NCI-H82 (cell line): ENCODE measurements at regions not wholly inside any gene's neighbourhood (a gene's known extent, or its start where the extent isn't known, plus 50 kb on each side); places are given as distances from the start of the nearest gene placed in this dataset.
A peak's percentile ranks its signal among the peaks of the same experiment; 100 is the strongest.

Experiments used
- DNase-seq: peaks from one replicate; lab custom pipeline; 2025; lab: John Stamatoyannopoulos, UW

DNA sequence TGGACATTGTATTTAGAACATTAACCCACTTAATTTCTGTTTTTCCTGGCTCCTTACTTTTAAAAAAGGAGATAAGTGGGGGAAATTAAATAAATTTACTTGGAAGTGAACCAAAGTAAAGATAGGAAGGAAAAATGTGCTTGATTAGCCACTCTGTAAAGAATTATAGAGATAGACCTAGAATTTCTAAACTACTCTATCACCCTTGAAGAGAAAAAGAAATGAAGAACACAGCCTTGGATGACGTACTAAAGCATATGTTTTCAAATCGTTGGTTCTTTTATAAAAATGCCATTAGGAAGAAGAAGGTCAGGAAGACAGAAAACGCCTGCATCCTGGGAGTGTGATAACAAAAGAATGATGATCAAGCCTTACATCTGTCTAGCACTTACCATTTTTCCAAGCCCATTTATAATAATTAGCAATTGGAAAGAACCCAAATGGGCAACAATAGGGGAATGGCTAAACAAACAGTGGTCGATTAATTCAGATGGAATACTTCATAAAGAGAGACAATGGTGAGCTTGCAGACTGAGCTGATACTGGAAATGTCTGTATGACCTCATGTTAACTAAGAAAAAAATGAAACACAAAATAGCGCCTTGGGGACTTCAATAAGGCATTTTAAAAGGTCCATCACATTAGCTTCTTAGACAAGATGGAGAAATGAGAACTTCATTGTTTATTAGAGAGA, 81.0 kb upstream of the LRRC55 start:
- no peak for DNase-seq

DNA sequence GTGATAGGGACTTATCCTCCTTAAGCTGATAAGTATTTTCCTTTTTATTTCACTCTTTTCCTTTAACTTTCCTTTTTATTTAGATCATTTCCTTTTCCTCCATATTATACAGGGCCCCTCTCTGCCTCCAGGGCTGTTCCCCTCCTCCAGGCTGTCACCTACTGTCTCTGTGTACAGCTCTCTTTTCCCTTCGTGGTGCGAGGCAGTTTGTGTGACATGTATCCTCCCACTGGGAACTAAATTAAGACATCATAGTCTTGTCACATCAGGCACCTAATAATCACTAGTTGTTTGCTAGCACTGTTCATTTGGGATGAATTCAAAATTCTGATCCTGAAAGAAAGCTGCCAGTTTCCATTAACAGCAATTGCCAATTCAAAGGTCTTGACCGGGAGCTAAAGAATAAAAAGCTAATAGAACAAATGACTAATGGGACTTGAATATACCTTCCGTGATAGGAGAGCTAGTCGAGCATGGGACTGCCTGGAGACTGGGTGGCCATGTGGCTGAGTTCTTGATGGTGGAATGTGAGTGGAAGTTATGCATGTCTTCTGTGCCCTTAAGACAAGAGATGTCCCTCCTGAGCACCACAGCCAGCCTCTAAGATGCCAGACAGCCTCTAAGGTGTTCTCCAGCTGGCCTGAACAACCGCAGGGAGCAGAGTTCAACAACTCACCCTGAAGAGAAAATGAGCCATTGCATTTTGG, 77.7 kb upstream of the LRRC55 start:
- no peak for DNase-seq

DNA sequence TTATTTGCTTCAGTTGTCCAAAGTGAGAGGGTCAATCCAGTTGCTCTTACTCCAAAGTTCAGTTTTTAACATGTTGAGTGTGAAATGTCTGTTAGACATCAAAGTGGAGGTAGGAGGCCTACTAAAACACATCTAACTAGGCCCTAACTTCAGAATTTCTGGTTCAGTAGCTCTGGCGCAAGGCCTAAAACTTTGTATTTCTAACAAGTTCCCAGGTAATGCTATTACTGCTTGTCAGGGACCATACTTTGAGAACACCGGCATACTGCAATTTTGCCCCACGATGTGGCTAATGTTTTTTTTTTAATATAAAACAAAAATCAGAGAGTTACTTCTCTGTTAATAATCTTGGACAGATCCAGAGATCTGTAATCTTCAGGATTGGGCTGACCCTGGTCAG, 72.4 kb upstream of the LRRC55 start:
- no peak for DNase-seq

DNA sequence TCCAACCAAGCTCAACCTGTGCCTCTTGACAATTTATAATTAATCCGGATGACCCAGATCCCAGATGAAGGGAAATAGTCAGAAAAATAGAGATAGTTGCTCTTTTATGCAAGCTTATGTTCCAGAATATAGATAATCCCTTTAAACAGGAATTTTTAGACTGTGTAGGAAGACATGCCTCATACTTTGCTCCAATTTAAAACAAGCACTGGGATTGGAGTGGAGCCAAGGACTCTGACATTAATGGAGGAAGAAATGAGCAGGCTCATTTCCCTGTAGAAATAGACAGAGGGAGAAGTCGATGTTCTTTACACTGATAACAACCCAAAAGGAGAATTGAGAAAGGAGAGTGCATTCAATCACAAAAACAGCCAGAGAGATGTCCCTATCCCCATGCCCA, 70.1 kb upstream of the LRRC55 start:
- no peak for DNase-seq

DNA sequence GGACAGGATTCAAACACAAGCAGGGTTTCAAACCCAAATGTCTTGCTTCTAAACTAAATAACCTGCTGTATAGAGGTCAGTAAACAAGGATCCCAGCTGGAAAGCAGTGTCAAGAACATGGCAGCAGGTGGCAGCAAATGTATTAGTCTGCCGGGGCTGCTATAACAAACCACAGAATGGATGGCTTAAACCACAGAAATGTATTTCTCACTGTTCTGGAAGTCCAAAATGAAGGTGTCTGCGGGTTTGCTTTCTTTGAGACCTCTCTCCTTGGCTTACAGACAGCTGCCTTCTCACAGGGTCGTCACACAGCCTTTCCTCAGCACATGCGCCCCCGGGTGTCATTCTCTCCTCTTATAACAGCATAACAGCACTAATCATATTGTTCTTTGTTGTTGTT, 65.1 kb upstream of the LRRC55 start:
- peak; percentile 66 for DNase-seq

DNA sequence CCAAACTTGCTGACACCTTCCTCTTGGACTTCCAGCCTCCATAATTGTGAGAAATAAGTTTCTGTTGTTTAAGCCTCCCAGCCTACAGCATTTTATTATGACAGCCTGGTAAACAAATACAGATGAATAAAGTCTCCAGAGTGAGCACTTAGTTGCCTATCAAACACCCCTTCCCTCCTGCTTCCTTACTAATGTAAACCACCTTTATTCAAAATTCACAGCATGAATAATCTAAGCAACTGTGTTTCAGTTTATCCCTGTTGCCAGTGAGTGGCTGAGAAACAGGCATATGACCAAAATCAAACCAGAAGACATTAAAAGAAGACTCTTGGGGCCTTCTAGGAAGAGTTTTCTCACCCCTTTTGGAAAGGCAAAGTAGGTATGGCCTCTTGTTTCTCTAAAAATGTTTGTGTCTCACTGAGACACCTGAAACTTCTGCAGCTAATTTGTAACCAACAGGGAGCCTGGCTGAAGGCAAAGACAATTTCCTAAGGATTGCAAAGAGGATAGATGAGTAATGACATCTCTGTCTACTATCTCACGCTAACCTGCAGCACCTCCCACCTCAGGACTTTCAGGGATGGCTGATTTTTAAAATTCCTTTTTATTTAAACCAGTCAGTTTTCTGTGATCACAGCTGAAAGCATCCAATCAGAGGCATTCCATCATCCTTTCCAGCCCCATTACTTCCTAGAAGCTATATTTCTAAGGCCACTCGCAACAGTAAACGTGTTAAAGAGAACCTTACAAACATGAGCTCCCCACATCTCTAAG, 61.4 kb upstream of the LRRC55 start:
- no peak for DNase-seq

DNA sequence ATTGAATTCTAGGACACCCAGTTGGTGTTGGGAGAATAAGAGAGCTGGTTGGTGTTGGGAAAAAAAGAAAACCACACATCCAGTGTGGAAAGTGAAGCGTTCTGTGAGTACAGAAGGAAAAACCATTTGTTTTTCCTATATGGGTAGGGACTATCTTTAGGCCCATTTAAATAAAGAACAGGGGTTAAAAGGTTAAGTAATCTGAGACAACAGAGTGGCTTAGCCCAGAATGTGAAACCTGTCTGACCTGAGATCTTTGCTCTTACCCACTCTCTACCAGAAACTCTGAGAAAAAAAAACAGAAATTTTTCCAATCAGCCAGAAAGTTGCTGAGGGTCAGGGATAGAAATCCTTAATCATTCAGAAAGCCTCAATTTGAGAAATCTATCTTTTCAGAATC, 59.8 kb upstream of the LRRC55 start:
- no peak for DNase-seq

DNA sequence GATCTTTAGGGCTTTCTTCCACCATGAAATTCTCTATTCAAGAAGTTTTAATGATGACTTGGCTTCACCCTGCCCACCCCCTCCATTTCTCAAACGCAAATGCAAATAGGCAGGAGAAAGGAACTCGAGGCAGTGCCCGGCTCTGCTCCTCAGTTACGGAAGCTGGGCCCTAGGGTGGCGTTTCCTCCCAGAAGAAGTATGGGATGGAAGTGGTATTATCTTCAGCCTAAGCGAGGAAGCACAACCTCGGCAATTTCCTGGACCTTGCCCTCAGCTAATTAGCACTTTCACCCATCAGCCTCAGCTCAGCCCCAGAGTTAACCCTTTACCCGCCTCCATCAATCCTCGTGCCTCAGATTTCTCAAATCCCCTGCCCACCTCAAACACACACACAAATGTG, 58.2 kb upstream of the LRRC55 start:
- DNase-seq: no peak

DNA sequence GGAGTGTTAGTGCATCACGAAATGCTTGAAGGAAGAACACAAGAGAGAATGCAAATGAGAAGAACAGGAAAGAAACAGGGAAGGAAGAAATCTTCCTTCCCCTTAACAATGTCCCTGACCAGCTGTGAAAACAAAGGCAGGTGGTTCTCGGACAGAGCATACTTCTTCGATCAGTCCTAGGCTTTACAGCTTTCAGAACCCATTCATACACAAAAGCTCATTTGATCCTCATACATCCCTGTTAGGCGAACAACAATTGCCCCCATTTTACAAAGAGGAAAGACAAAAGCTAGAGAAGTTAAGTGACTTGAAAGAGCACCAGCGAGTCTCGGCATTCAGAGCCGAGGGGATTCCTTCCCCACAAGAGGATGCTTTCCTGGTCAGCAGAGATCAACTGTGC, 57.2 kb upstream of the LRRC55 start:
- DNase-seq: no peak

DNA sequence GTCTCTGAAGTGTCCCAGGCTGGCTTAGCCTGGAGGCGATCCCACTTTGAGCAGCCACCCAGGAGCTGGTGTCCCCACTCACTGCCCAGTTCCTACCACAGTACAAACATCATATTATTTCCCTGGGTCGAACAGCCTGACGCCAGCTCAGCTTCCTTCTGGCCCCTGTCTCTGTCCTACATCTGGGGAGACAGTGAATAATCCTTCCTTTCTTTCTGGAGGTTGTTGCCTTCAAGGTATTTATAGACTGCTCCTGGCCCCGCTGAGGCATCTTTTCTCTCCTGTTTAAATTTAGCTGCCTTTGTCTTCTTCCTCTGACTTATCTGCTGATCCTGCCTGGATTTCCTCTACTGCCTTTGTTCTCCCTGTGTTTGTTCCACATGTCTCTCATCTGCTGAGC, 56.8 kb upstream of the LRRC55 start:
- DNase-seq: no peak

DNA sequence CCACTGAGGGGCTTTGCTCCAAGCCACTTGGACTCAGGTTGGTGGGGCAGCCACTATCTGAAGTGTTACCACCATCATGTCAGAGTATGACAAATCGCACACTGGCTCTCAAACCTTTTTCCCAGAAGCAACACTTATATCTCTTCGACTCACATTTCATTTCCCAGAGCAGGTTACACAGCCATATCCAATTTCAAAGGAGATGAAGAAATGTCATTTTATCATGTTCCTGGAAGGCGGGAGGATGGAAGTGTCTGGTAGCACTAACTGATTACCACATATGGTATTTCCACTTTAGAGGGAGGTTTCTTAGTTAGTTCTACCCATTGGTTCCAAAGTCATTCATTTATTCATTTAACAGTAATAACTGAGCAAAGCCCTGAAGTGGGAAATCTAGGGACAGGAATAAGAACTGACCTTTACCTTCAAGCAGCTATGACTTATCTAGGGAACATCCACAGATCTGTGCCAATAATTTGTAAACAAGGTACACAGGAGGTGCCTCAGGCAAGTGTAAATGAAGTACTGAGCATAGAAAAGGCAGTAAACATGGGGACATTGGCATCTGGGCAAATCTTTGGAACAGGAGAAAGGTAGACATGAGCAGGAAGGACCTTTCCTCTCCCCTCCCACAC, 54.9 kb upstream of the LRRC55 start:
- DNase-seq: no peak

DNA sequence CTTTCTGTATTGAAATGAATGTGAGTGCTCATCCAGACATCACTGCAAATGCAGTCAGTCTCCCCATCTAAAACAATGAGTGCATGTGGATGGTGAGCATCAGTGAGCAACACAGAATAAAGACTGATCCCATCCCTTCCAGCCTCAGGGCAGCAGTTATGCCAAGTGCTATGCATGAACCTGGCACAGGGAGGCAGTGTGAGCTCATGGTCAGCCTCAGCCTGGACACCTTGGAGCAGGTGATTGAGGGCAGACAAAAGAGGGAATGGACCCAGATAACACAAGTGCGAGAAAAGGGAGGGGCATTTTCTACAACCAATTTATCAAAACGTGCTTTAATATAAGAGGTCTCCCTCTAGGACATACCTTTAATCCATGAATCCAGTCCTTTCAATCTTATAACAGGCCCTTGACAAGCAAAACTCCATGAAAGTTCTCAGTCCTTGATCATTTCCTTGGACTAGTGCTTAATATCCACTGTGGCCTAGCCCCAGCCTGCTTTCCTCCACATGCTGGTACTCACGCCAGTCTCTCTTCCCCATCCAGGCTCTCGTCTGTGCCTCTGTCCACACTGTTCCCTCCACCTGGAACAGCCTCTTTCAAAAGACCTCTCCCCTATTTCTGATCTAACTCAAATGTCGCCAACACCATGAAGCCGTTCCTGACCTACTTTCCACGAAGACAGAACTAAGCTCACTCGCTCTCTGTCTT, 50.5 kb upstream of the LRRC55 start:
- peak; percentile 68 for DNase-seq
